HUES6 (cell line): ENCODE measurements at regions not wholly inside any gene's neighbourhood (a gene's known extent, or its start where the extent isn't known, plus 50 kb on each side); places are given as distances from the start of the nearest gene placed in this dataset.

Source experiments
- H3K27ac ChIP-seq: 2 replicates; pipeline ENCODE4 v1.7.0; 2013; ENCODE audit warnings: low read depth, mild to moderate bottlenecking, low read length, inconsistent platforms
- H3K27me3 ChIP-seq: 2 replicates; pipeline ENCODE4 v1.6.1; 2013; ENCODE audit warnings: low read length; ENCODE audit not compliant: control insufficient read depth, insufficient read depth
- H3K36me3 ChIP-seq: 2 replicates; pipeline ENCODE4 v1.6.1; 2013; ENCODE audit warnings: low read length; ENCODE audit not compliant: control insufficient read depth, insufficient read depth
- H3K4me1 ChIP-seq: 2 replicates; pipeline ENCODE4 v1.6.1; 2013; ENCODE audit warnings: low read length; ENCODE audit not compliant: control insufficient read depth, insufficient read depth
- H3K4me3 ChIP-seq: 2 replicates; pipeline ENCODE4 v1.5.1; 2013; ENCODE audit warnings: low read depth, low read length
- H3K9ac ChIP-seq: one replicate; pipeline ENCODE4 v1.6.1; 2013; ENCODE audit warnings: mild to moderate bottlenecking, low read length
- H3K9me3 ChIP-seq: 2 replicates; pipeline ENCODE4 v1.6.1; 2013; ENCODE audit warnings: low read depth, low read length; ENCODE audit not compliant: control insufficient read depth, insufficient read depth

GRCh38 chr11:115760461-115761320 lies 256.5 kb upstream of the CADM1 start:
- peaks cover 96% of the 10 kb centered on the region for H3K27me3 ChIP-seq
- H3K4me3 ChIP-seq: peak overlapping the region; percentile 77
- H3K9ac ChIP-seq: no peak overlapping the region

GRCh38 chr11:115759622-115760460 lies 255.6 kb upstream of the CADM1 start:
- H3K36me3 ChIP-seq: no peaks in the 10 kb centered on the region
- H3K9me3 ChIP-seq: no peaks in the 10 kb centered on the region
- H3K27me3 ChIP-seq: peaks cover 87% of the 10 kb centered on the region
- H3K4me3 ChIP-seq: peak overlapping the region; percentile 77
- no peak overlapping the region for H3K27ac ChIP-seq
- H3K9ac ChIP-seq: no peak overlapping the region
- peaks cover 16% of the 10 kb centered on the region for H3K4me1 ChIP-seq

More at GRCh38 chr11:115760461-115761320, 256.5 kb upstream of the CADM1 start:
- Histone ChIP-seq H3K36me3 (no peaks in the 10 kb centered on the region), H3K9me3 (no peaks in the 10 kb centered on the region), H3K4me1 (peaks cover 16% of the 10 kb centered on the region), H3K27ac (no peak overlapping the region)

- Histone ChIP-seq H3K4me1 (peaks cover 16% of the 10 kb centered on the region), H3K27me3 (peaks cover 84% of the 10 kb centered on the region), H3K9me3 (no peaks in the 10 kb centered on the region), H3K9ac (no peak overlapping the region), H3K27ac (no peak overlapping the region), H3K4me3 (no peak overlapping the region), H3K36me3 (no peaks in the 10 kb centered on the region)
Measured at GRCh38 chr11:115758011-115758410, 253.8 kb upstream of the CADM1 start.

GRCh38 chr11:115751243-115752015 lies 247.2 kb upstream of the CADM1 start:
- Histone ChIP-seq H3K9me3 (no peaks in the 10 kb centered on the region), H3K4me3 (no peak overlapping the region), H3K4me1 (peaks cover 4% of the 10 kb centered on the region; the same call in 1 of the 2 replicates), H3K27ac (no peak overlapping the region), H3K27me3 (peaks cover 63% of the 10 kb centered on the region), H3K36me3 (no peaks in the 10 kb centered on the region), H3K9ac (no peak overlapping the region)

- no peak overlapping the region for H3K4me3 ChIP-seq
- H3K27me3 ChIP-seq: peaks cover 51% of the 10 kb centered on the region
- H3K9me3 ChIP-seq: no peaks in the 10 kb centered on the region
- no peak overlapping the region for H3K9ac ChIP-seq
- peaks cover 18% of the 10 kb centered on the region for H3K4me1 ChIP-seq
- H3K36me3 ChIP-seq: no peaks in the 10 kb centered on the region
- H3K27ac ChIP-seq: no peak overlapping the region
Measured at GRCh38 chr11:115745610-115746512, 241.6 kb upstream of the CADM1 start.

GRCh38 chr11:115745066-115745465 lies 240.9 kb upstream of the CADM1 start:
- no peaks in the 10 kb centered on the region for H3K36me3 ChIP-seq
- H3K9ac ChIP-seq: no peak overlapping the region
- no peak overlapping the region for H3K27ac ChIP-seq
- peaks cover 43% of the 10 kb centered on the region for H3K27me3 ChIP-seq
- peaks cover 18% of the 10 kb centered on the region for H3K4me1 ChIP-seq
- no peaks in the 10 kb centered on the region for H3K9me3 ChIP-seq
- H3K4me3 ChIP-seq: no peak overlapping the region

- peaks cover 29% of the 10 kb centered on the region for H3K27me3 ChIP-seq
Measured at GRCh38 chr11:115743719-115744118, 239.5 kb upstream of the CADM1 start.

GRCh38 chr11:115741376-115742107 lies 237.3 kb upstream of the CADM1 start:
- Histone ChIP-seq H3K4me1 (peaks cover 27% of the 10 kb centered on the region), H3K27me3 (peaks cover 18% of the 10 kb centered on the region), H3K36me3 (no peaks in the 10 kb centered on the region), H3K4me3 (no peak overlapping the region), H3K27ac (no peak overlapping the region), H3K9me3 (no peaks in the 10 kb centered on the region), H3K9ac (no peak overlapping the region)

More at GRCh38 chr11:115743719-115744118, 239.5 kb upstream of the CADM1 start:
- no peak overlapping the region for H3K4me3 ChIP-seq
- no peaks in the 10 kb centered on the region for H3K9me3 ChIP-seq
- H3K4me1 ChIP-seq: peaks cover 27% of the 10 kb centered on the region
- H3K9ac ChIP-seq: no peak overlapping the region
- no peak overlapping the region for H3K27ac ChIP-seq
- no peaks in the 10 kb centered on the region for H3K36me3 ChIP-seq

- Histone ChIP-seq H3K9me3 (no peaks in the 10 kb centered on the region), H3K4me3 (no peak overlapping the region), H3K27me3 (peaks cover 18% of the 10 kb centered on the region), H3K36me3 (no peaks in the 10 kb centered on the region), H3K9ac (no peak overlapping the region), H3K4me1 (peaks cover 25% of the 10 kb centered on the region), H3K27ac (no peak overlapping the region)
Measured at GRCh38 chr11:115740324-115740723, 236.1 kb upstream of the CADM1 start.
